ENCODE measurements at regions not wholly inside any gene's neighbourhood (a gene's known extent, or its start where the extent isn't known, plus 50 kb on each side); places are given as distances from the start of the nearest gene placed in this dataset.
"Not testable (repeated sequence)": the region's sequence is repeated elsewhere in the genome, so short reads cannot be mapped to it uniquely, and the experiment has no call there.

DNA sequence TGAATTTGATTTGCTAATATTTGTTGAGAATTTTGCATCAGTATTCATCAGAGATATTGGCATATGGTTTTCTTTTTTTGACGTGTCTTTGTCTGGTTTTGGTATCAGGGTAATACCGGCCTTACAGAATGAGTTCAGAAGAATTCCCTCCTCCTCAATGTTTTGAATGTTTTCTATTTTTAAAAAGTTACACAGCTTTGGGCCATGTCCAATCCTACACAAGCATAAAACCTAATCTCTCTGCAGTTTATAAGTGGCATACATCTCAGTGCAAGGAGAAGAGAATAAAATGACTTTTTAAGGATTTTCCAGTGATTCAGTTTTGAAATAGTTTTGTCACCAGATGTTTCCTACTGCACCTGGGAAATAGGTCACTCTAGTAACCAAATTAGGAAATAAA, 185.5 kb downstream of the COL12A1 start:
- no peaks in the 10 kb centered on the region for H3K4me1 ChIP-seq
- TF ChIP-seq POLR2AphosphoS5 (IDR thresholded peaks at IDR 0.05): no peak
- TF ChIP-seq POLR2A (IDR thresholded peaks at IDR 0.05): no peak
- TF ChIP-seq, protein P1, sequence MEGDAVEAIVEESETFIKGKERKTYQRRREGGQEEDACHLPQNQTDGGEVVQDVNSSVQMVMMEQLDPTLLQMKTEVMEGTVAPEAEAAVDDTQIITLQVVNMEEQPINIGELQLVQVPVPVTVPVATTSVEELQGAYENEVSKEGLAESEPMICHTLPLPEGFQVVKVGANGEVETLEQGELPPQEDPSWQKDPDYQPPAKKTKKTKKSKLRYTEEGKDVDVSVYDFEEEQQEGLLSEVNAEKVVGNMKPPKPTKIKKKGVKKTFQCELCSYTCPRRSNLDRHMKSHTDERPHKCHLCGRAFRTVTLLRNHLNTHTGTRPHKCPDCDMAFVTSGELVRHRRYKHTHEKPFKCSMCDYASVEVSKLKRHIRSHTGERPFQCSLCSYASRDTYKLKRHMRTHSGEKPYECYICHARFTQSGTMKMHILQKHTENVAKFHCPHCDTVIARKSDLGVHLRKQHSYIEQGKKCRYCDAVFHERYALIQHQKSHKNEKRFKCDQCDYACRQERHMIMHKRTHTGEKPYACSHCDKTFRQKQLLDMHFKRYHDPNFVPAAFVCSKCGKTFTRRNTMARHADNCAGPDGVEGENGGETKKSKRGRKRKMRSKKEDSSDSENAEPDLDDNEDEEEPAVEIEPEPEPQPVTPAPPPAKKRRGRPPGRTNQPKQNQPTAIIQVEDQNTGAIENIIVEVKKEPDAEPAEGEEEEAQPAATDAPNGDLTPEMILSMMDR (IDR thresholded peaks at IDR 0.05): no peak
- intact Hi-C loops (cut with DNase I; ENCODE audit: low total_unique reads): no loop called here
- no peak for DNase-seq (ENCODE audit: low spot score in 2 of 2)
- no peak overlapping the region for H3K4me3 ChIP-seq
- no peaks in the 10 kb centered on the region for H3K27me3 ChIP-seq
- no peaks in the 10 kb centered on the region for H3K36me3 ChIP-seq
- H3K27ac ChIP-seq: no peak overlapping the region
- peaks cover 0 to 7% of the 10 kb centered on the region in 2 donors for H3K9me3 ChIP-seq

DNA sequence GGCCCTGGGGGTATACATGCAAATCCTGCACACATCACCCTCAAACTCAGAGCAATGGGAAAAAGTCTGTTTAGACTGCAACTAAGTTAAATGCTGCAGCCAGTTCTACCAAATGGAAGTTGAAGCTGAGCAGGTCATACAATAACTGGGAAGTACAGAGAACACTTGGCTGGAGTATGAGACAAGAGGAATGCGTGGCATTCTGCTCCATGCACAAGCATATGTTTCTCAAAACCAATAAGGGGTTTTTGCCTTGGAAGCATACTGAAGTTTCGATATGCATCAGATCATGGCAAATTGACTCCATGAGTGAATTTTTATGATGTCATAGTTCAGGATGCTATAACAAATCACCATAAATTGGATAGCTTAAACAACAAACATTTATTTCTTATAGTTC, 193.8 kb downstream of the COL12A1 start:
- H3K27ac ChIP-seq: no peak overlapping the region

DNA sequence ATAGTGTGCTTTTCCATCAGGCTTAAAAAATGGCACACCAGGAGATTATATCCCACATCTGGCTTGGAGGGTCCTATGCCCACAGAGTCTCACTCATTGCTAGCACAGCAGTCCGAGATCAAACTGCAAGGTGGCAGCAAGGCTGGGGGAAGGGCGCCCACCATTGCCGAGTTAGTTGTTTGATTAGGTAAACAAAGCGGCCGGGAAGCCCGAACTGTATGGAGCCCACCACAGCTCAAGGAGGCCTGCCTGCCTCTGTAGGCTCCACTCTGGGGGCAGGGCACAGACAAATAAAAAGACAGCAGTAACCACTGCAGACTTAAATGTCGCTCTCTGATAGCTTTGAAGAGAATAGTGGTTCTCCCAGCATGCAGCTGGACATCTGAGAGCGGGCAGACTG, 201.9 kb downstream of the COL12A1 start:
- intact Hi-C loops (cut with DNase I; ENCODE audit: low total_unique reads); H3K4me1 ChIP-seq; H3K27ac ChIP-seq; H3K36me3 ChIP-seq; H3K9me3 ChIP-seq; H3K27me3 ChIP-seq; DNase-seq (ENCODE audit: low spot score in 2 of 2); H3K4me3 ChIP-seq: not testable (repeated sequence)

More for the DNA sequence above, 193.8 kb downstream of the COL12A1 start:
- TF ChIP-seq POLR2A (IDR thresholded peaks at IDR 0.05) (no peak), POLR2AphosphoS5 (IDR thresholded peaks at IDR 0.05) (no peak)
- TF ChIP-seq, protein P1 (IDR thresholded peaks at IDR 0.05): no peak
- intact Hi-C loops (cut with DNase I; ENCODE audit: low total_unique reads): no loop called here
- H3K4me1 ChIP-seq: no peaks in the 10 kb centered on the region
- no peaks in the 10 kb centered on the region for H3K27me3 ChIP-seq
- no peak for DNase-seq (ENCODE audit: low spot score in 2 of 2)
- H3K9me3 ChIP-seq: no peaks in the 10 kb centered on the region
- no peak overlapping the region for H3K4me3 ChIP-seq
- H3K36me3 ChIP-seq: no peaks in the 10 kb centered on the region

GRCh38 chr6:74997646-74998045, 208.2 kb downstream of the COL12A1 start:
- no peaks in the 10 kb centered on the region for H3K9me3 ChIP-seq
- no peak overlapping the region for H3K27ac ChIP-seq
- H3K4me1 ChIP-seq: no peaks in the 10 kb centered on the region
- no peaks in the 10 kb centered on the region for H3K27me3 ChIP-seq
- H3K36me3 ChIP-seq: no peaks in the 10 kb centered on the region
- no peak overlapping the region for H3K4me3 ChIP-seq
- TF ChIP-seq POLR2AphosphoS5 (IDR thresholded peaks at IDR 0.05) (no peak), POLR2A (IDR thresholded peaks at IDR 0.05) (no peak)
- TF ChIP-seq, protein P1 (IDR thresholded peaks at IDR 0.05): no peak
- intact Hi-C loops (cut with DNase I; ENCODE audit: low total_unique reads): no loop called here
- no peak for DNase-seq (ENCODE audit: low spot score in 2 of 2)

DNA sequence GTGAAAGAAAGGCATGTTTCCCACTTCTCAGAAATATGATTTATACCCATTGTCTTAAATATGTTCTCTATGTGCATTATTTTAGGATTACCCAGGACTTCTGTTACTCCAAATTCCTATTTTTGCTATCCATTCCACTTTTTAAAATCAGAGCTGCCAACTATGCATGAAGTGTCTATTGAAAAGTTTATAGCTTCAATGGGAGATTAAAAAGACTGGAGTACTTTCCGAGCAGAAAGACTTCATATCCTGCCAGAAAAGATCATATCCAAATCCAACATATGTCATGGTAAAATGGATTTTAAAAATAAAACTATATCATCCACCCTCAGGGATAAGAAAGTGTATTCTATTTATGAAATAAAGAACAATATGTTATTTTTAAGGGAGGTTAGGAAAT, 212.7 kb downstream of the COL12A1 start:
- intact Hi-C loops (cut with DNase I; ENCODE audit: low total_unique reads): no loop called here
- no peak for TF ChIP-seq POLR2A (IDR thresholded peaks at IDR 0.05)
- TF ChIP-seq, protein P1 (IDR thresholded peaks at IDR 0.05): no peak
- TF ChIP-seq POLR2AphosphoS5 (IDR thresholded peaks at IDR 0.05): no peak

More for the DNA sequence above, 212.7 kb downstream of the COL12A1 start:
- no peaks in the 10 kb centered on the region for H3K4me1 ChIP-seq
- H3K9me3 ChIP-seq: no peaks in the 10 kb centered on the region
- no peaks in the 10 kb centered on the region for H3K27me3 ChIP-seq
- no peak overlapping the region for H3K4me3 ChIP-seq
- H3K36me3 ChIP-seq: no peaks in the 10 kb centered on the region
- no peak for DNase-seq (ENCODE audit: low spot score in 2 of 2)
- no peak overlapping the region for H3K27ac ChIP-seq

Data from breast epithelium (tissue), 4 donors.